Adipocyte (in vitro differentiated cells): ENCODE measurements at regions not wholly inside any gene's neighbourhood (a gene's known extent, or its start where the extent isn't known, plus 50 kb on each side); places are given as distances from the start of the nearest gene placed in this dataset.

ENCODE experiments used
- DNase-seq: peaks from one replicate; pipeline ENCODE4 v3.0.0-alpha.2; 2015; ENCODE audit warnings: low read depth
- H3K27me3 ChIP-seq: replicated peaks from 2 replicates; pipeline ENCODE4 v1.7.0; 2013; ENCODE audit warnings: mild to moderate bottlenecking, low read length, moderate library complexity; ENCODE audit not compliant: control insufficient read depth, insufficient read depth
- H3K36me3 ChIP-seq: 2 replicates; pipeline ENCODE4 v1.7.0; 2013; ENCODE audit warnings: low read length, mild to moderate bottlenecking, moderate library complexity; ENCODE audit not compliant: control insufficient read depth, insufficient read depth, severe bottlenecking
- H3K4me1 ChIP-seq: 2 replicates; pipeline ENCODE4 v1.7.0; 2013; ENCODE audit warnings: mild to moderate bottlenecking, low read length, moderate library complexity; ENCODE audit not compliant: control insufficient read depth, insufficient read depth
- H3K4me3 ChIP-seq: 2 replicates; pipeline ENCODE4 v1.7.0; 2013; ENCODE audit warnings: mild to moderate bottlenecking, low read length, moderate library complexity
- H3K9ac ChIP-seq: 2 replicates; pipeline ENCODE4 v1.7.0; 2013; ENCODE audit warnings: mild to moderate bottlenecking, low read length, moderate library complexity
- H3K9me3 ChIP-seq: 2 replicates; pipeline ENCODE4 v1.7.0; 2013; ENCODE audit warnings: mild to moderate bottlenecking, low read length, moderate library complexity; ENCODE audit not compliant: control insufficient read depth

DNA sequence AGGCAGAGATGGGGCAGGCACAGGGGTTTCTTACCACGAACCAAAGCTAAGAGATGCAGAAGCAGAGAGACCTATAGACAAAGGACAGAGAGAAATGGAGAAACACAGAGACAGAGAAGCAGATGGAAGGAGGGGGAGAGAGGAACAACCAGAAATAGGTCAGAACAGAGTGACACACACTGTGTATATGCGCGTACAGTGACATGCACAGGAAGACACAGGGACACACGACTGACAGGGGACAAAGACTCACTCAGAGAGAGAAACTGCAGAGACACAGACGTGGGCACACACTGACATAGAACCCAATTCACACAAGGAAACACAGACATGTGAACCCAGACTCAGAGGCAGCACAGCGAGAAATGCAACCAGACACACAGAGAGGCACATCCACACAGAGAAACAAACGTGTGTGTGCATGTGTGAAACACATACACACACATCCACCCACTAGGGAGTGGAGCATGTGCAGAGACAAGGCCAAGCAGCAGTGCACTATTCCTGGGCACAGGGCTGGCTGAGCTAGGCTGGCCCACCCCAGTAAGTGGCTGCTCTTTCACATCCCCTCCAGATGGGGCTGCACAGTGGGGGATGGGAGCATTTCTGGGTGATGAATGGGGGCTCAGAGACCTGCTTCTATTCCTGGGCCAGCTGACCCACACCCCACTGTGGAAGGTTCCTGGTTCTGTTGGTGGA is 123.4 kb upstream of the CSF3R start:
- Histone ChIP-seq H3K36me3 (no peaks in the 10 kb centered on the region), H3K27me3 (peaks cover 27% of the 10 kb centered on the region), H3K9ac (no peak overlapping the region), H3K4me1 (no peaks in the 10 kb centered on the region), H3K9me3 (no peaks in the 10 kb centered on the region), H3K4me3 (no peak overlapping the region)
- no peak for DNase-seq

DNA sequence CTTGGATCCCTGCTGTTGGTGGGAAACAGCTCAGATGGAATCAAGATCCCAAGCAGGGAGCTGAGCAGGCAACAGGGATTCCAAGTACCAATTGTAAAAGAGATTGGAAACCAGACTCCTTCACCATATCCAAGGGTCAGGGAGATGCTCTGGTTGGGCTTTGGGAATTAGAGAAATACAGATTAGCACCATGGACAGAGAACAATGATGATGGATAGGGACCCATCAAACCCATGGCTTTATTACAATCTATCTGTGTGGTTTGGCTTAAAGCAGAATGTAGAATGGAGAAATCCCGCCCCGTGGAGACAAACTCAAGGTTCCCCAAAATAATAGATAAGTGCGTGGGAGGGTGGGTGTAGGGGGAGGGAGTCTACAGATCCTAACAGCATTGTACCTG is 120.7 kb upstream of the CSF3R start:
- Histone ChIP-seq H3K4me3 (no peak overlapping the region), H3K4me1 (no peaks in the 10 kb centered on the region), H3K9me3 (no peaks in the 10 kb centered on the region), H3K9ac (no peak overlapping the region), H3K36me3 (no peaks in the 10 kb centered on the region), H3K27me3 (peaks cover 34% of the 10 kb centered on the region)
- DNase-seq, result no peak

DNA sequence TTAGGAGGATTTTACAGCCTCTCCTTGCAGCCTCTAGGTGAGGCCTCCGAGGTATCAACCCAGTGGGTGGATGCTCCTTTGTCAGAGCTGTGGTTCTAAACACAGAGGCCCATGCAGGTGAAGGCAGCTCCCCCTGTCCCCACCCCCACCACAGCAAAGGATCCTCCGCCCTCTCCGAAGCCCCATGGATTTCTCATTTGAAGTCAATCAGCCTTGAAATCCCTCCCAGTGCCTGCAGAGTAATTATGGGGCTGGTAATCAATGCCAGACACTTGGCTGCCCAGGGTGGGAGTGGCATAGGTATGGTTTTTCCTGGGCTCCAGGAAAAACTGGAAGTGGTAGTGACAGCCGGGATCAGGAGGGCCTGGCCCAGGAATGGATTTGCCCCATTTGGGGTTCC is 119.5 kb upstream of the CSF3R start:
- Histone ChIP-seq H3K4me3 (no peak overlapping the region), H3K9me3 (no peaks in the 10 kb centered on the region), H3K27me3 (peaks cover 37% of the 10 kb centered on the region), H3K36me3 (no peaks in the 10 kb centered on the region), H3K9ac (no peak overlapping the region), H3K4me1 (no peaks in the 10 kb centered on the region)
- DNase-seq, result no peak

DNA sequence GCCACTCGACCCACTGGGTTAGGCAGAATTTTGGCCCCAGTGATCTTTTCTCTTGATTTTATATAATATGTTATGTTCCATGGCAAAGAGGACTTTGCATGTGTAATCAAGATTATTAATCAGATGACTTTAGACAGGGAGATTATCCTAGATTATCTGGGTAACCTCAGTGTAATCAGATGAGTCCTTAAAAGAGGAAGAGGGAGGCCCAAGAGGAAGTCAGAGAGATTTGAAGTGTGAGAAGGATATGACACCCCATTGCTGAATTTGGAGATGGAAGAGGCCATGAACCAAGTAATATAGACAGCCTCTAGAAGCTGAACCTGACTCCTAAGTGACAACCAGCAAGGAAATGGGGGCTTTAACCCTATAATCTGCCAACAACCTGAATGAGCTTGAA is 117.1 kb upstream of the CSF3R start:
- H3K9ac ChIP-seq, result no peak overlapping the region
- no peak for DNase-seq
- no peaks in the 10 kb centered on the region for H3K36me3 ChIP-seq
- H3K4me3 ChIP-seq, result no peak overlapping the region
- no peaks in the 10 kb centered on the region for H3K4me1 ChIP-seq
- H3K9me3 ChIP-seq, result no peaks in the 10 kb centered on the region
- peaks cover 43% of the 10 kb centered on the region for H3K27me3 ChIP-seq

DNA sequence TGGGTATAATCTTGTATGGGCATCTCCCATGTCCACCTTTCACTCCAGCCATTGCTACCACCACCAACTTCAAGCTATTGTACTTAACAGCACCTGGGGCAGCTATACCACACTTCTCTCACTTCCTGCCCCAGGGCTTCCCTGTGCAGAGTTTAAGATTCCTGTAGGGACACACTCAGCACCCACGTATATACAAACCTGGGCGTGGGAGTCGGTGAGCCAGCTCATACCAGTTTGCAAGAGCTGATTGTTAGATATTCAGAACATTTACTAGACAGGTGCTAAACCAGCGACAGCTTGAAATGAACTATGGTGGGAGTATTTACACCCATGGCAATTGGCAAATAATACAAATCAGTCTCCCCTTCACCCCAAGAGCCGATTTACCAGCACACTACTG is 114.8 kb upstream of the CSF3R start:
- Histone ChIP-seq H3K27me3 (peaks cover 32% of the 10 kb centered on the region), H3K4me3 (no peak overlapping the region), H3K36me3 (no peaks in the 10 kb centered on the region), H3K4me1 (no peaks in the 10 kb centered on the region), H3K9me3 (no peaks in the 10 kb centered on the region), H3K9ac (no peak overlapping the region)
- DNase-seq, result no peak

DNA sequence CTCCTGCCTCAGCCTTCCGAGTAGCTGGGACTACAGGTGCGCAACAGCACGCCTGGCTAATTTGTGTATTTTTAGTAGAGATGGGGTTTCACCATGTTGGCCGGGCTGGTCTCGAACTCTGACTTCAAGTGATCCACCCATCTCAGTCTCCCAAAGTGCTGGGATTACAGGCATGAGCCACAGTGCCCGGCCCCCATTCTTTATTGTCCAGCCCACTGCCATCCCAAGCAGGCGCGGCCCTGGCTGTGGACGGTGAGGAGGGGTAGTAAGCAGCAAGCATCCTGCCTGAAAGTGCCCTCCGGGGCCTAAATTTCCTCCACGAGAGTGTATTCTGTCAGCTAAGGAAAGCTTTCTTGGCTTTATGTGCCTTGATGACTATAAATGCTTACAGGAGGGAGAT is 113.2 kb upstream of the CSF3R start:
- no peak overlapping the region for H3K4me3 ChIP-seq
- H3K4me1 ChIP-seq, result no peaks in the 10 kb centered on the region
- no peaks in the 10 kb centered on the region for H3K36me3 ChIP-seq

DNA sequence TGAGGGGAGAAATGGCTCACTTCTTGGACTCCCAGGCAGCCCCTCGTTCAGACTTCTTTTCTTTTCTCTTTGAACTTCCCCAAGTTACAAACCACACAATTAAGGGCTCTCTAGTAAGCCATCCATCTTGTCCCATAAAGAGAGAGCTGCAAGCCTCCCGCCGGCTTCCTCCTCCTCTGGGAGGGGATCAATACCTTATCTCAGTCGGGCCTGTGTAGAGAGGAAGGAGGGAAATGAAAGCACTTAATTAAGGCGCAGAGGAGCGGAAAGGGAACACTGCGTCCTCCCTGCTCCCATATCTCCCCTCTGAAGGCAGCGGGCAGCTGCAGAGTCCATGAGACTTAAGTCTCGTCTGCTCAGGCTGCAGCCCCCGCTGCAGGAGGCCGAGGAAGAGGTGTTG is 112.6 kb upstream of the CSF3R start:
- Histone ChIP-seq H3K27me3 (peaks cover 43% of the 10 kb centered on the region), H3K36me3 (no peaks in the 10 kb centered on the region), H3K9me3 (no peaks in the 10 kb centered on the region), H3K4me1 (no peaks in the 10 kb centered on the region), H3K9ac (no peak overlapping the region), H3K4me3 (no peak overlapping the region)
- no peak for DNase-seq

More for the DNA sequence above, 113.2 kb upstream of the CSF3R start:
- Histone ChIP-seq H3K9ac (no peak overlapping the region), H3K9me3 (no peaks in the 10 kb centered on the region), H3K27me3 (peaks cover 42% of the 10 kb centered on the region)
- DNase-seq, result no peak

DNA sequence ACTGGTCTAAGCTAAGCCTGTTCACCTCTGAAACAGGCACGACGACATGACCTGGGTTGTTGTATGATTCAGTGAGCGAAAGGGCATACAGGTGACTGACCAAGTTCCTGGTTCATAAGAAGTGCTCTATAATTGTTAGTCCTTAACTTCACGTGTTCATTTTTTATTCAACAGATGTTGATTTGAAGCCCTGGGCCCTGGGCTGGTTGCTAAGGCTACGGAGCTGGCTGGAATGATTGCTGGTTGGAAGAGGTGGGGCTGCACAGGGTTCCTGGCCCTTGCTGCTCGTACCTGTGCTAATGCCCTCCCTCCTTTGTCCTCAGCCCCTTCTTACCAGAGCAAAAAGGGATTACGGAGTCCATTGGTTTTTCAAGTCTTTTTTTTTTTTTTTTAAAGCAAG is 111.3 kb upstream of the CSF3R start:
- Histone ChIP-seq H3K4me1 (no peaks in the 10 kb centered on the region), H3K27me3 (peaks cover 47% of the 10 kb centered on the region), H3K4me3 (no peak overlapping the region), H3K9ac (no peak overlapping the region), H3K9me3 (no peaks in the 10 kb centered on the region), H3K36me3 (no peaks in the 10 kb centered on the region)
- no peak for DNase-seq

DNA sequence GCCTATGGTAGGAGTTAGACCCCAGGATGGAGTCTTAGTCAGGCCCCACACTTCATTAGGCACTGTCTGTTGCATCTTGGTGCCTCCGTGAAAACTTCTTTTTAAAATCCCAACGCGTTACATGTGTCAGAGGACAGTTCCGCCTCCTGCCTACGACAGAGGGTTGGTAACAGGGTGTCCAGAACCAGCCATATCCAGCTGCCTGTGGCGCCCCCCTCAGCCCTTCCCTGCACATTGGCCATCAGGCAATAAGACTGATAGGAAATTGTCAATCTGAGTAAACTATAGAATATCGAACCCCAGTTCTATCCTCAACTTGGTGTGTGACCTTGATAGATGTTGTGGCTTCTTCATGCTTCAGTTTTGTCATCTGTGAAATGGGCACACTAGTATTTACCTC is 108.6 kb upstream of the CSF3R start:
- H3K4me3 ChIP-seq, result no peak overlapping the region
- no peak overlapping the region for H3K9ac ChIP-seq
- H3K36me3 ChIP-seq, result no peaks in the 10 kb centered on the region
- DNase-seq, result no peak
- peaks cover 55% of the 10 kb centered on the region for H3K27me3 ChIP-seq
- no peaks in the 10 kb centered on the region for H3K4me1 ChIP-seq
- H3K9me3 ChIP-seq, result no peaks in the 10 kb centered on the region

DNA sequence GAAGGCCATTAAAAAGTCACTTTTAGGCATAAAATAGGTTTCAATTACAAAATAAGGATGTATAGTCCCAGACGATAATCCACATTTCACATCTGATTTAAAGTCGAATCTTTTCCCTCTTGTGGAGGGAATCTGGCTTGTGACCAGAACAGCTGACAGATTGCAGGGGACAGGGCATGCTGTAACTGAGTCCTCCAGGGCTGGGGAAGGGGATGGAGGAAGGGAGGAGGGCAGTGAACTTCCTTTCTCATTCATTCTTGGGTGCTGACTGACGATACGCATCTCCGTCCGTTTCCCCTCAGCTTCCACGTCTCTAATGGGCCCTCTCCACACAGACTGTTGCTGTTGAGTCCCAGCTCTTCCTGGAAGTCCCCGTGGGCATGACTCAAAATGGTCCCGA is 108.1 kb upstream of the CSF3R start:
- H3K4me1 ChIP-seq, result no peaks in the 10 kb centered on the region
- peaks cover 59% of the 10 kb centered on the region for H3K27me3 ChIP-seq
- H3K9ac ChIP-seq, result no peak overlapping the region
- no peak for DNase-seq
- H3K36me3 ChIP-seq, result no peaks in the 10 kb centered on the region
- H3K4me3 ChIP-seq, result no peak overlapping the region
- H3K9me3 ChIP-seq, result no peaks in the 10 kb centered on the region

DNA sequence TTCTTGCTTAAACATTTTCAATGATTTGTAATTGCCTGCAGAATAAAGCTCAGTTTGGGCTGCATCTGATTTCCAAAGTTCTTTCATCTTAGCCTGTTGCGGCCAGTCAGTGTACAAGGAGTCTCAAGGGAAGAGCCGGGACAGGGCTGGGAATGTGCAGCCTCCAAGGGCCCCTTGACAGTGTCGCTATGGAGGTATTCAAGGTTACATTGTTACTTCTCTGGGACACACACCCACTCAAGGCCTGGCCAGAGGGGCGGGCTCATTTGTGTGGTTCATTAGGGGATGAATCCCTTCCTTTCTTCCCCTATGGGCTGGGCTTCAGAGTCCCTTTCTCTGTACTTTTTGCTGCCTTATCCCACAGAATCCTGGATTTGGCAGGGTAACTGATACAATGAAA is 107.6 kb upstream of the CSF3R start:
- DNase-seq, result no peak
- no peak overlapping the region for H3K9ac ChIP-seq

DNA sequence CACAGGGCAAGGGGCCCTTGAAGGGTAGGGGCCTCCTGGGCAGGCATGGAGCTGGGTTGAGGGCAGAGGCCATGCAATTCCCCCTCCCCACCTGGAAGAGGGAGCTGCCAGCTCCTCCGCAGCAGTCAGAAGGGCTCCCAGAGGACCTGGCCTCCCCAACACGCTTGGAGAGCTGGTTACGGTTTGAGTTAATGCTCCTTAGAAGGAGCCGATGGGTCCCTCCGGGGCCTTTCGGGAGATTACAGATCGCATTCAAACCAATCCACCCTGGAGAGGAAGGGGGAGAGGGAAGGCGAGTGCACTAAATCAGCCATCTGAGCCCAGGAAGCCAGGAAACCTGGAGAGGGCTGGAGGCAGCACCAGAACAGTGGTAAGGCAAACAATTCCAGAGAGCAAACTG is 106.3 kb upstream of the CSF3R start:
- Histone ChIP-seq H3K27me3 (peaks cover 69% of the 10 kb centered on the region), H3K4me1 (no peaks in the 10 kb centered on the region), H3K36me3 (no peaks in the 10 kb centered on the region), H3K9me3 (no peaks in the 10 kb centered on the region), H3K9ac (no peak overlapping the region), H3K4me3 (no peak overlapping the region)
- DNase-seq, result no peak

More for the DNA sequence above, 107.6 kb upstream of the CSF3R start:
- Histone ChIP-seq H3K27me3 (peaks cover 62% of the 10 kb centered on the region), H3K4me1 (no peaks in the 10 kb centered on the region), H3K36me3 (no peaks in the 10 kb centered on the region), H3K4me3 (no peak overlapping the region), H3K9me3 (no peaks in the 10 kb centered on the region)
